ENCODE measurements at regions not wholly inside any gene's neighbourhood (a gene's known extent, or its start where the extent isn't known, plus 50 kb on each side); places are given as distances from the start of the nearest gene placed in this dataset.

DNA sequence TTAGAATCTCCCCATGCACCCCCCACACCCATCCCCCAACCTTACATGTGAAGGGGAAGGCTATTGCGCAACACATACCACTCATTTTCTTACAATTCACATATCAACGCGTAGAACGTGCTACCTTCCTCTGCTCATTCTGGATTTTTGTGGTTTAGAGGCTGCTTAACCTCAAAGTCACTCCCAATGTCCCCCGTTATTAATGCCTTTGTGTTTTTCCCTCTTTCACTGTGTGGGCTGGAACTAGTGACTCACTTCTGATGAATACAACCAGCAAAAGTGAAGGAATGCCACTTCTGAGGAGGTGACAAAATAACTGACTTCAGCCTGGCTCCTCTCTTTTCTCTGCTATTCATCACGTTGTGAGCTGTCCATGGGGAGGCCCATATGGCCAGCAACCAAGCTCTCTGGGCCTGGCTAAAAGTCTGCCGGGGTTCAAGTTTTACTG is 342.5 kb upstream of the NXPH2 start:
- DNase-seq, result no peak

DNA sequence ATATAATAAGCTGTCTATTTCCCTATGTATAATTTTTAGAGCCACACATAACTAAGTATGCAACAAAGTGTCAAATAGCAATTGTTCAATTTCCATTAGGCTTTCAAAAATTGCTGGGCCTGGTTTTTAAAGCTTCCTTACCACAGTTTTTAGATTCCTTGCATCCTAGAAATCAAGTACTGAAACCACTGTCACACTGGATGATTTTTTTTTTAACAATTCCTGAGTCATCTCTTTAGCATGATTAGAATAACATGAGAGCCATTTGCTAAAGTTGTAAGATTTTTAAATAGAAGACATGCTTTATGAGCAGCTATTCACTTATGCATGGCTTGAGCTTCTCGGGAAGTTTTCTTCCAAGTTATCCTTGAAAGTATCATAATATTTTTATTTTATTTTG is 319.5 kb upstream of the NXPH2 start:
- DNase-seq, result no peak

DNA sequence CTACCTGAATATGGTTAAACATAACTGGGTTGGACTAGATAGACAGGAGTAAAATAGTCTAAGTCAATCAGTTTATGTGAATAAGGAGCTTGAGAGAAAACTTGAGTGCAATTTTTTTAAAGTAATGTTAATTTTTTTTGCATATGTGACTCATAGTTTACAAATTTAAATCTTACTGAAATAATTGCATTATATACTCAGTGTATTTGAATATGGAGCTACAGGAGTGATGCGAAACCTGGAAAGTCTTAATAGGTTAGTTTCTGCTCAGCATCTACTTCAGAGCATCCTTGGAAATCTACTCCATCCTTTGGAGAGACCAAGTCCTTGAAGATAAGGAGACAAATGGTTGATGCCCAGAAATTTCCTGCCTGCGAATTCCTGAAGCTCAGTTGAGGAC is 318.8 kb upstream of the NXPH2 start:
- DNase-seq, result no peak

DNA sequence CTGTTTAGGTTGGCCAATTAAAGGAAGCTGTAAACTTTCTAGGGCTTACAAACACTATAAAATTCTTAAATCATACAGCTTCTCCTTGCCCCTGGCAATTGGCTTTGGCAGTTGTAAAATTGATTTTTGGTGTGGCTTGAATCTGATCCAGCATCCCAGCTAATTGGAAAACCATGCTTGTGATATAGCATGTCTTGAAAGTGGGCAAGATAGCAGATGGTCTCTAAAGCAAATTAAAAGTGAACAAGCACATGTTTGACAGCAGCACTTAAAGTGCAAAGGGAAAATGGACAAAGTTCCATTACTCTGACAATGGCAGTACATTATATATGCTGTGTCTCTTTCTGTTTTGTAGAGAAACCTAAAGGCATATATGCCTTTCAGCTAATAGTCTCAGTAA is 302.9 kb upstream of the NXPH2 start:
- no peak for DNase-seq

DNA sequence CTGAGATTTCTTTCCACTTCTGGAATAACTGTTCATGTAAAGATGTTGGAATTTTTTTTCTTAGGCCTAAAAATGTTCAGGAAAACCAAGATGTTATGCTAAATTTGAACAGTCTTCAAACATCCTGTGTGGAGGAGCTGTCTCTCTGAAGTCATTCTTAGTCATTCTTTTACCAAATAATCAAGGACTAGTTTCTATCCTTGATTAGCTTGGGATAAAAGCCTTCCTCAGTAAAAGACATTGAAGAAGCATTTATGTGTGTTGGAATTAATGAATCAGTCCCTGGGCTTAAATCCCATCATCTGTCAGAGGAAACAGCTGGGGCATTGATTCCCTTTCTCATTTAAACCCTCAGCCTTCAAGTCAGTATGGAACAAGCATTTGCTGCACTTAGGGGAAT is 300.1 kb upstream of the NXPH2 start:
- no peak for DNase-seq

DNA sequence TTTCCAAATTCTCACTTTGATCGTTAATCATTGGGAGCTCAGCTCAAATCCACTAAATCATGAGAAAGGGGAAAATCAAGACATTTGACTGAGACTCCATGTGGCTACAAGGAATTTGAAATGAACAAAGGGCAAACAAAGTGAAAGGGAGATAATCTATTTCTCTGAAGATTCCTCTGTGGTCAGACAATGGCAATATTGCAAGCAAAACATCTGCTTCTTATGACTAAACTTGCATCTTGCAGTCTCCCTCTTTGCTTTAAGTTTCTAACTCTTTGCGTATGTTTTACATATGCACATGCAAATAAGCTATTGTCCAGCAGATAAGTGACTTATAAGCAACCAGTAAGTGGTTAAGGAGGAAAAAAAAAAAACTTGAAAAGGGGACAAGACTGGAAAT is 299.1 kb upstream of the NXPH2 start:
- no peak for DNase-seq

DNA sequence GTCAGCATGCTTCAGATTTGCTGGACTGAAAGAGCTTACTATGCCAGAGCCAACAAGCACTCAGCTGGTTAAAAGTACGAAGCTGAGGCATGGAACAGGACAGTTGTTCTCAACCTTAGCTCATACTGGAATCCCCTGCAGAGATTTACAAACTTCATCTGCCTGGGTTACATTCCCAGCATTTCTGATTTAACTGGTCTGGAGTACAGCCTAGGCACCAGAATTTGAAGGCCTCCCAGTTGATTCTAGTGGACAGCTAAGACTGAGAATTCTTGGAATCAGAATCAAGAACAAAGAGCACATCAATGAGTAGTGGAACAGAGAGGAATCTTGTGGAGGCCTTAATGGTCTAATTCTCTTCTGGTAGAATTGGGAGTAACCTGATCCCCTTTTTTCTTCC is 298.2 kb upstream of the NXPH2 start:
- no peak for DNase-seq

DNA sequence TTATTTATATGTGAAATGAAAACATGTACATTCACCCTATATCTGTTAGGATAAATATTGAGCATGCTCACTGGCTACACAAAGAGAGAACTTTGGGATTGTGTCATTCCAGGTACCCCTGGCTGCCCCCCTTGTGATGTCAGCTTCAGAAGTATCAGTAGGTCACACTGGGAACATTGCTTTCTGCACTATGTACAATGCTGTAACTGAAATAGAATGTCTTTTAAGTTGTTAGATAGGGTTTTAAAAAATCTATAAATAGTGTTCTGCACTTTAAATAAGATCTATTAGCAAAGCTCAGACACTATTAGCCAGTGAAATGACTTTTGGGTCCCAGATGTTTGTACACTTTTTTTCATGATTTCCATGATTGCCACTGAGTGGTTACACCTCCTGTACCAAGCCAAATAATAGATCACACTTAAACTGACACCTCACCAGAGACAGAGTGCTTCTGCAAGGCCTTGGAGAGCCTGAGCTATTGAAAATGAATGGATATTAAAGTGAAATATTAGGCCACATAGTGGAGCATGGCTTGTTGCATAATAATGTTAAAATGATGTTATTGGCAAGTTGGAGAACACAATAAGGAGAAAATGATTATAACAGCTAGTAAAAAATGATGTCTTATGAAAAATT is 297.0 kb upstream of the NXPH2 start:
- no peak for DNase-seq

DNA sequence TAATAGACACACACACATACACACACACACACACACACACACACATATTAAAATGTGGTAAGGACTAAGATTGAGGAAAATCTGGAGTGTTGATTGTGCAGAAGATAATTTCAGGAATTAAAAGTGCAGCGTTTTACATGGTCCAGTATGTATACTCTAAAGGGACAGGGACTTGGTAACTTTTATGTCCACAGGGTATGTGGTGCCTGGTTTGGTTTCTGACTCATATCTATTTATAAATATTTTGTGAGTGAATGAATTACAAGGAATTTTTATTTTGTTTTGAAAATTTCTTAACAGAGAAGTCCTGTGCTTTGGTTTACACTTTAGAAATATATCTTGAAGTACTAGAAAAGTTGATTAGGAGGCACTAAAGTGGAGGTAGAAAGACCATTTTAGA is 287.7 kb upstream of the NXPH2 start:
- no peak for DNase-seq

DNA sequence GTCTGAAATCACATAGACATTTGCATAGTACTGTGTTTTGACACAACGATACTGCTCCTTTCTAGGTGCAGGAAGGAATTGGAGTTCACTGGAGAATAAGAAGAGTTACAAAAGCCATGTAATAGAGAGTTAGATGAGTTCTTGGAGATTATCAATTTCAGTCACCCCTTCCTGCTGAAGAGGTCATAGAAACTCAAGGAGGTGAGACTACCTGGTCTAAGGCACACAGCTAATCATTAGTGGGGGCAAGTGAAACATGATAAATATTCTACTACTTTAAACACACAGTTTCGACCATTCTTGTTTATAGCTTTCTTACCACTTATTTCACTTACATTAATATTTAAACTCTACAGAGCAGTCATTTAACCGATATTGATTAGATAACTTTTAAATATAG is 286.9 kb upstream of the NXPH2 start:
- DNase-seq, result no peak

DNA sequence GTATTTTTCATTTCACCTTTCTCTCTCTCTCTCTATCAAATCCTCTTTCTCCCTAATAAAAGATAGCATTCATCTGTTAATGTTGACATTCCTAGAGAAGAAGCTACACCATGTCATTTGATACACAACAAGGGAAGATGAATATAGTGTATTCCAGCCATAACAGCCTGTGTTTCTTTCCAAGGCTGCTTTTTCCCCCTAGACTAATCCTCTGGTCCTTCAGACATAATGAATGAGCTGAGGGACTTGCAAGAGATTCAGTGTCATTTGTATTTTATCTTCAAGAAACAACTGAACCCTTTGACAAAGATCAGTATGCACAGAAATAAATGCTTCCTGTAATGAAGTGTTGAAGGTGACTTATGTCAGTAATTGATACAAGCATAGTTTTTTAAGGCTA is 284.0 kb upstream of the NXPH2 start:
- DNase-seq, result no peak

DNA sequence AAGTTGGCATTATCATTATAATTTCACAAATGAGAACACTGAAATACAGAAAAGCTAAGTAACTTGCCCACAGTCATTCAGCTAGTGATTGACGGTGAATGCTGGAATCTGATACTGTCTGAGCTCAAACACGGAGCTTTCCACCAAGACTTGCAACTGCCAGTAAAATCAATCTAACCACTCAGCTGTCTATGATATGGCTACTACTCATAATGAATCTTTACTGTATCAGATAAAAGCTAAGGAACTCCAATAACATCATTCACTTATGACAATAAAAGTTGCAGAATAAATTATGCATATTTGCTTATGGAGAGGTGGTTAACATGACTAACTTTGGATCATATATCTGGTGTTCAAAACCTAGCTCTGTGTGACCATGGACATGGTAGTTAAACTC is 279.4 kb upstream of the NXPH2 start:
- DNase-seq, result no peak

DNA sequence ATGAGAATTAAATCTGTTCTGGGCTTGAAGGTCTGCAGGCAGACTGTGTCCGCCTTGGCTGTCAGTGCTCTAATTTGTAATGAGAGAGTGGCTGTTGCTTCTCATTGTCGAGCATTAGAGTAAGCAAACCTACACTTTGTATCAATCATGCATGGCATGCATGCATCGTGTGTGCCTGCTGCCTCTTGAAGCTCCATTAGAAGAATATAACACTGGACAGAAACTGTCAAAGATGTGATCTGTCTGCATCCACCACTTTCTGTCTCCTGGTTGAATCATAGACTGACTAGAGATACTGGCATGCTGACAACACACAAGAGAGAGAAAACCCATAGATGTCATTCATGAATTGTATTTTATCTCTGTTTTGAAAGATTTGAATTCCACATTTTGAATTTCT is 275.0 kb upstream of the NXPH2 start:
- no peak for DNase-seq

DNA sequence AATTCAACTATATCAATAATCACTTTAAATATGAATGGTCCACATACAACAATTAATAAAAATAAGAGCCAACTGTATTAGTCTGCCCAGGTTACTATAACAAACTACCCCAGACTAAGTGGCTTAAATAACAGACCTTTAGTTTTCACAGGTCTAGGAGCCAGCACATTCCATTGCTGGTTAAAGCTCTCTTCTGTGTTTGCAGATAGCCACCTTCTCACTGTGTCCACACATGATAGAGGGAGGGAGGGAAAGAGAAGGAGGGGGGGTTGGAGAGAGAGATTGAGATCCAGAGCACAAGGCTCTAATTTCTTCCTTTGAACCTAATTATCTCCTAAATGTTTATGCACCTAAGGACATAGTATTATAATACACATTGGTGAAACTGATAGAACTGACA is 267.8 kb upstream of the NXPH2 start:
- DNase-seq, result no peak

DNA sequence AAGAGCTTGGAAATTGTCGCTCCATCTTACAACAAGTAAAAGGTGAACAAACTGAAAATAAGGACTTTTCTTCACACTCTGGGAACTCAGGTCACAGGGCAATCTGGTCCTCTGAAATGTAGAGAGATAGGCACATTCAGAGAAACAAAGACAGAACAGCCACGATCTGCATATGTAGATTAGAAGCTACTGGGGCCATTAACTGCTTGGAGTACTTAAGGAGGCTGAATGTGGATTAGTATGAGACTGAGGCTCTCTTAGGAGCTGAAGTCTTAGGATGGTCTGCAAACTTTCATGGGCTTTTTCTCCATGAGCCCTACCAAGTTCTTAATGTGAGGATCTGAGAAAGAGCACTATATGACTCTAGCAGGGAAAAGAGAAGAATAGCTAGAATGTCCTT is 265.3 kb upstream of the NXPH2 start:
- no peak for DNase-seq

DNA sequence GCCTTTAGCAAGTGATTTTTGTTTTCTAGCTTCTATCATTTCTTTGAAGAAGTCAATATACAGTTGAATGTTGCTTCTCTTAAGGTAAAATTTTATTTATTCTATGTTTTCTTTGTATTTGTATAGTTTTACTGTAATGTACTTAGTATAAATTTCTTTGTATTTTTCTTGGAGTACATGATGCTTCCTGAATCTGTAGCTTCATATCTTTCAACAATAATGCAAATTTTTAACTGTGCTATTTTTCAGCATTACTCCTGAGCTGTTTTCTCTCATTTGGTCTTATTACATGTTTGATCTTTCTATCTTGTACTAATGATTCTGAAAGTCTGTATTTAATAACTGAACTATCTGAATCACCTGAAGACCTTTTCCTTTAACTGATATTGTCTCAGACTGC is 253.9 kb upstream of the NXPH2 start:
- DNase-seq, result no peak

DNA sequence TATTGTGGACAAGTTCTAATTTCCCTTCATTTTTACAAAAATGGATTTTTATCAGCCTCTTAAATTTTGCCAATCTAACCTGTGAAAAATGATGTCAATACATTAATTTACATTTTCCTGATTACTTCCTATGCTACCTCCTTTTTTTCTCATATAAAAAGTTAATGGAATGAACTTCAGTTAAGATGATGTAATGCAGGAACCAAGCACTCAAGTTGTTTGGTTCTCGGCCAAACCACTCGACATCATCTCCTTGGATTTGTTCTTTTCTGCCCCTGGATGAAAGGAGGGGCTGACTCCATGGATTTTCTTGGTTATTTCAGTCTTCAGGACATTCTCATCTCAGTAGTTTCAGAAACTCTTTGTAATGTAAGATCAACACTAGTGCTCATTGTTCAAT is 253.1 kb upstream of the NXPH2 start:
- no peak for DNase-seq

DNA sequence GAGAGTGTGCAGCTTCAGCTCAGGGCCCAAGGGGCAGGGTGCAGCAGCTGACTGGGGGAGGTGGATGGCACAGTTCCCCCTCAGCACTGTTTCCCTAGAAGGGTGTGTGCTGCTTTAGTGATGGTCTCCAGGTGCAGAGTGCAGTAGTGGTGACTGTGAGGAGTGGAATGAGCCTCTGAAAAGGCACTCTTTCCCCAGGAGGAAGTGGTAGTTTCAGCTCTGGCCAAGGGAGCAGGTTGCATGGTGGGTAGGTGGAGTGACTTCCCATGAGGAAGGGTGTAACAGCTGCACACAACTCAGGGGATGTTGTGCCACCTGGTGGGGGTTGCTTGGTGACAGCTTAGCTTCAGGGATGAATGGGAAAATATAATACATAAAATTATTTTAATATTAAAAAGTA is 251.5 kb upstream of the NXPH2 start:
- DNase-seq, result no peak

DNA sequence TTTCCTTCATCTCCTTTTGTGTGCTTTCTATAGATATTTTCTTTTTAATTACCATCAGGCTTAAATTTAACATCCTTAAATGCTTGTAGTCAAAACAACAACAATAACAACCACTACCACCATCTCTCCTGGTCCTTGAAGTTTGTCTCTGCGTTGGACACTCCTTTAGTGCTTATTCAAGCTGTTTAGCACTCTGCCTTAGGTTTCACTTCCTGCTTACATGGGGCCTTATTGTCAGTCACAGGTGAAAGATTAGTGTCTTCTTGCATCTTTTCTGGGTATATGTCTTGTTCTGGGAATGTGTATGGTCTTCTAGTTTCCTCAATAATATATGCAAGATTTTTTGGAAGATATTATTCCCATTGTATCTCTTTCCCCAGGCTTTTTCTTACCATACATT is 240.1 kb upstream of the NXPH2 start:
- DNase-seq, result no peak

DNA sequence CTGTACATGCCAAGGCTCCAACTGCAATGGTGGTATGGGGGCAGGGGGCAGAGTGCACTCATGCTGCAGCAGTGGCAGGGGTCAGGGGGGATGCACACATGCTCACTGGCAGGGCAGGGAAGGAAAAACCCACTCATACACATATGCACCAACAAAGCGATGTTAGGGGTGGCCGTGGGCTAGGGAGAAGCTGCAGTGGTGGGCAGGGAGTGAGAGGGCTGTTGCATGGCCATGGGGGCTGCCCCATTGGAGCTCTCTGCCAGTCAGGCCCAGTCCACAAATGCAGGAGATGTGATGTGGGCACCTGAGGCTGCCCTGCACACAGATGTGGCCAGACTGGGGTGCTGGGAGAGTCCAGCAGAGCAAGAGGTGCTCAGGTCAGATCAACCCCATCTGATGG is 238.1 kb upstream of the NXPH2 start:
- no peak for DNase-seq

DNA sequence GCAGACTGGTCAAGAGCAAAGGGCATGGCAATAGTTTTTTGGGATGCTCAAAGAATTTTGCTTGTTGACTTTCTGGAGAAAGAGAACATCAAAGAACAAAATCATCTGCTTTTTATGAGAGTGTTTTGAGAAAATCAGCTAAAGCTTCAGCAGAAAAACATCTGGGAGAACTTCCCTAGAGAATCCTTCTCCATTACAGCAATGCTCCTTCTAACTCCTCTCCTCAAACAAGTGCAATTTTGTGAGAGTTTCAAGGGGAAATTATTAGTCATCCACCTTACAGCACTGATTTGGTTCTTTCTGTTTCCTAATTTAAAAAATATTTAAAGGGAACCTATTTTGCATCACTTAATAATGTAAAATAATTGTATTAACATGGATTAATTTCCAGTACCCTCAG is 226.9 kb upstream of the NXPH2 start:
- no peak for DNase-seq

DNA sequence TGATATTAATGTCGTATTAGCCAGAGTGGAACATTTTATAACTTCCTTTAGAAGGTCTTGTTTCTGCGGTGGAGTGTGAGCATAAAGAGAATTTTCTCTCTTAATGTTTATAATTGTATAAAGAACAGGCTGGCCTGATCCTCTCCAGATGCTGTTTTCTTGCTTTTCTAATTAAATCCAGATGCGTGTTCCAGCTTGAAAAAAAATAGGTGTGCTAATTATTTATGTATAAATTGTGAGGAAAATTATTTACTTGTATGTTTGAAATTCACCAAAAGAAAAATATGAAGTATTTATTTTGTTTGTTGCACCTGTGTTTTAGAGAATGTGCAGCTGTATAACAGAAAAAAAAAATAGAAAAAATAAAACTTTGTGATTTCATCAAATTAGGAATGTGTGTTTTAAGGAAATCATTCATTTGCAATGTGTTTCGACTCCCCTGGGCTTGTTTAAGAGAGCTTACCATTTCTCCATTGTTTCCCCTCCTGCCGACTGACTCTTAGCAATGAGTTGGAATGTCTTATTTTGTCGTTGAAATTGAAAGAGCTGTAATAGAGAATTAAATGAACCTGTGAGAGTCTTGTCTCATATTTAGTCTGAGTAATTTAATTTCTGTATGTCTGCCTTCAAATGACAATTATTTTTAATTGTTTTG is 220.1 kb upstream of the NXPH2 start:
- DNase-seq, result no peak

DNA sequence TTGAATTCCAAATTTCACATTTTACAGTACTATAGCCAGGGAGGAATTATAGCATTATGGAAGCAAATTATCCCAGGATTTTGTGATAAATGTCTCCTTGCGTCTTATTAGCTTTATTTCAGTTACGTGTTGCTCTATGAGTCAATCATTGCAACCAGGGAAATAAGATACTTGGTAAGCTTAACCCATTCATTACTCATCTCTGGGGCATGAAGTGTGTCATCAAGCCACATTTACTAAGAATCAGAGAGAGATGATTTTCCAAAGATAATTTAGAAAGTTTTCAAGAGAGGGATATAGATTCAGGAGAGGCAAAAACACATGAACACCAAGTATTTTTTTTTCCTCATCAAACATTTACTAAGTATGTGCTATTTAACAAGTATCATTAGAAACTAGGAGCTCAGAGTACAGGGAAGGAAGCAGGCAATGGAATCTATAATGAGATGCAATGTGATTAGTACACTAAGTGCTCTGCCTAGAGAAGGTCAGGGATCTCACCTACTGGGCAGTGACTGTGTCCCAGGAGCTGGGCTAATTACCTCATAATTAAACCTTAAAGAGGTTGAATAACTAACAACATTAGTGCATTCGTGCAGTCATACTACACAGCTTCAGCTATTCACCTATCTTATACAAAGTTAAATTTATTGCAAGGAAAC is 217.8 kb upstream of the NXPH2 start:
- peak; percentile 49 for DNase-seq

DNA sequence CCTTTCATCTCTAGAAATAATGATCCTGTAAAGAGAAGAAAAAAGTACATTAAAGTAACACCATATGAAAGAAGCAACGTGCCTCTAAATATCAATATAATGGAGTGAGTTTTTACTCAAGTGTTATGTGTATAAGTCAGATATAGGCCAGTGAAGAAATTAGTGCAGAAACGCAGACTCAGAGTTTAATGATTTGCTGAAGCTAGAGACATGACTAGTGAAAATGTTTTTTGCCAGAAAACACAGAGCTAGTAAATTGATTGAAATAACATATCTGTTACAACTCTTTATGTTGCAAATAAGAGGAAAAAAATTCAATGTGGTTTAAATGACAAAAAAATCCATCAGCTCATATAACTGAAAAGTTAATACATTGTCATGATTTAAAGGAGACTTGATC is 217.2 kb upstream of the NXPH2 start:
- no peak for DNase-seq

DNA sequence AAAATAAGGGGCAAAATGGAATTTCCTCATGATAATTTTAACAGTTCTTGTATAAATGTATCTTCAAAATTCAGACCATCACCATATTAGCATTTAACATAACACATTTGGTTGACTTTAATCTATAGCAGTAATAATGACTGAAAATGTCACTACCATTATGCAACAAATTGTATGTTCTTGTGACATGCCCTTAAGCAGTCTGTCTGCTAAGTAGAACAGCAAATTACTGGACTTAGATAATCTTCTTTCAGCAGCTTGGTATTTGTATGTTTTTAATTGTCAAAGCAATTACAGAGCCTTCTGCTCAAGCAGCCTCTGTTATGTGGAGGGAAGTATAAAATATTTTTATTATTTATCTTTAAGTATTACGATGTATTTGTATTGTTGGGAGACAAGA is 214.3 kb upstream of the NXPH2 start:
- DNase-seq, result no peak

Measured in amniotic stem cell (primary cell).